GM19023 (cell line): ENCODE measurements at regions not wholly inside any gene's neighbourhood (a gene's known extent, or its start where the extent isn't known, plus 50 kb on each side); places are given as distances from the start of the nearest gene placed in this dataset.

Experiments
- ATAC-seq: cut with Tn5 transposase; IDR thresholded peaks from one replicate; pipeline ENCODE4 v1.9.1; 2021; ENCODE audit warnings: mild to moderate bottlenecking, moderate library complexity; ENCODE audit not compliant: unreplicated experiment

GRCh38 chr13:22082030-22082429 lies 411.2 kb downstream of the FGF9 start:
- no peak for ATAC-seq

- no peak for ATAC-seq
Measured at GRCh38 chr13:22082437-22083100, 411.7 kb downstream of the FGF9 start.

DNA sequence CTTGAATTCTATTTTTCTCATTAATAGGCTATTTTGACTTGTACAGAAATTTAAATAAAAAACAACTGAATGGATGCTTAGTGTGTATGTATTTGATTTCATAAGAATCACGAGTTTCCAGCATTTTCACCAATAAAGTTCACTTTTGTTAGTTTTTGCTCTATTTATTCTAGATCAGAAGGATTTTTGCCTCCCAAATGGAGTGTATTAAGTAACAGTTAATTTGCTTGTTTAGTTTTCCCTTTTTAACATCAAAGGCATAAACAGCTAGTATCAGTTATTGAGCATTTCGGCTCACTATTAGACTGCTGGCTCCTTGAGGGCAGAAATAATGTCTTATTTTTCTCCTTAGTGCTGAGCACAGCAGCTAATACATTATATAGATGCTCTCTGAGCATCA lies 414.1 kb downstream of the FGF9 start:
- ATAC-seq: no peak

- no peak for ATAC-seq
Measured at GRCh38 chr13:22086597-22087330, 415.9 kb downstream of the FGF9 start.

- no peak for ATAC-seq
Measured at GRCh38 chr13:22090106-22090505, 419.2 kb downstream of the FGF9 start.

- ATAC-seq: no peak
Measured at GRCh38 chr13:22091222-22091970, 420.5 kb downstream of the FGF9 start.

- ATAC-seq: no peak
Measured at GRCh38 chr13:22091971-22092300, 421.1 kb downstream of the FGF9 start.

GRCh38 chr13:22092791-22093560 lies 422.1 kb downstream of the FGF9 start:
- ATAC-seq: no peak

DNA sequence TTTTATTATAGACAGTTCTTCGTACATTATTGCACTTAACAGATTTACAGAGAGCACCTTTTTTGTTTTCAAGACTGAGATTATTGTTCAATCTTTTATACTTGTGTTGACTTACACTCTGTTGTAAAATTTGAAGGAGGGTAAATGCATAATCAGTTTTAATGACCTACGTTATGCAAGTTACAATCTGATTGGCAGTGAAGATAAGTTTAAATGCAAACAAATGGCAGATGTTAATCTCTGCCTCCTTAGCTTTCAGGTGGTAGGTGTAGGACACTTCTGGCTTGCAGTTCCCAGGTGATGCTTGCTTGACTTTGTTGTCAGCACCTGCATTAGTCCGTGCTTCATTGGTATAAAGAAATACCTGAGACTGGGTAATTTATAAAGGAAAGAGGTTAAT lies 424.9 kb downstream of the FGF9 start:
- no peak for ATAC-seq

GRCh38 chr13:22099585-22099984 lies 428.7 kb downstream of the FGF9 start:
- no peak for ATAC-seq

- no peak for ATAC-seq
Measured at GRCh38 chr13:22102271-22102670, 431.4 kb downstream of the FGF9 start.

GRCh38 chr13:22103046-22104027 lies 432.5 kb downstream of the FGF9 start:
- ATAC-seq: no peak

DNA sequence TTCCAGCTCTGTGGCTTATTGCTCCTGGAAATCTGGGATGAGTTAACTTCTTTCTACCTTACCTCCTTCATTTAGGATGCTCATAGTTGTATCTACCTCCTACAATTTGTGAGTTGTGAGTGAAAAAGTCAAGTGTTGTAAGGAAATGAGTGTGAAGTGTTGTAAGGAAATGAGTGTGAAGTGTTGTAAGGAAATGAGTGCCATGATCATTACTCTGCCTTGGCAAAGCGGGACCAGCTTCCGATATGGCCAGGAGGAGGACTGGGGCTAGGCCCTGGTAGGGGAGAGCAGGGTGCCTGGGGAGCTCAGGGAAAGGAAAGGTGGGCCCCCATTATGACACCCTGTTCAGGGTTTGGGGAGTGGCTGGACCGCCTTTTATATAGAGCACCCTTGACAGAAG lies 435.2 kb downstream of the FGF9 start:
- ATAC-seq: no peak

DNA sequence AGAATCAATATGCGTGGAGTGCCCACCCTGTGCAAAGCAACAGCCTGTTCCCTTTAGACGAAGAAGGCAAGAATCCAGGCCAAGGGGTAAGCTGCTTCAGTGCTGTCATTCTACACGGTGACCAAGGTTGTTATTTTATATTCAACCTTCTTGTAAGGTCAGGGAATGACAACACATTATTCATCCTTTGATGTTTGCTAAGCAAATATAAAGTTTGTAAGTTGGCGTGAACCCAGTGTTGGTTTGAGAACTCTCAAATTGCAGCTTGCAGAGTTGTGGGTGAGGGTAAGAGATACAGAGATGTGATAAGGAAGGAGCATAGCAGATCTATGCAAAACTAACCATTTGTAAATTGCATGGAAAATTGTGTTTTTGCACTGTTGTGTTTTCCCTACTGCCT lies 436.7 kb downstream of the FGF9 start:
- no peak for ATAC-seq

DNA sequence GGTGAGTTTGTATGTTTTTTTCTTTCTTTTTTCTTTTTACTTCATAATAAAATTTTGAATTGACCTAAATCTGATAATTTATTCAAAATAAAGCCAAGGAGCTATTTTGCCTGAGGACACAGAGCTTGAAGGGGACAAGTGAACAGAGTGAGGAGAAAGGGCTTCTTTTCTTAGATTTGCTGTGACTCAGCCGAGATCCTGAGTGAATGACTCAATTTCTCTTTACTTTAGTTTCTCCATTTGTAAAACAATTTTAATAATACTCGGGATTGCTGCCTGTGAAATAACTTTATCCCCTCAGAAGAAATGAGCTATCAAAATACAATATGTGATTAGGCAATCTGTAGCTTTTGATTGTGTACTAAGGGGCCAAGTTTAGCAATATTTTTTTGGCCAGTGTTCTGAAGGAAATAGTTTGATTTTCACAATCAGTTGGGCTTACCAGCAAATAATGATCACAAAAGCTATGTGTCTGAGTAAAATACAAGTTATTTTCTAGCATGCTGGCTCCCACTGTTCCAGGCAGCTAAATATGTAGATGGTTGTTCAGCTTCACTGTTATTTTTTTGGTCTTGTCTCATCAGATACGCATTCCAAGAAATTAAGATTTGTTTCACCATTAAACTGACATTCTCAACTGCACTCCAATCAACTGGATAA lies 437.5 kb downstream of the FGF9 start:
- no peak for ATAC-seq

GRCh38 chr13:22108979-22109378 lies 438.1 kb downstream of the FGF9 start:
- no peak for ATAC-seq

GRCh38 chr13:22110368-22110767 lies 439.5 kb downstream of the FGF9 start:
- no peak for ATAC-seq

DNA sequence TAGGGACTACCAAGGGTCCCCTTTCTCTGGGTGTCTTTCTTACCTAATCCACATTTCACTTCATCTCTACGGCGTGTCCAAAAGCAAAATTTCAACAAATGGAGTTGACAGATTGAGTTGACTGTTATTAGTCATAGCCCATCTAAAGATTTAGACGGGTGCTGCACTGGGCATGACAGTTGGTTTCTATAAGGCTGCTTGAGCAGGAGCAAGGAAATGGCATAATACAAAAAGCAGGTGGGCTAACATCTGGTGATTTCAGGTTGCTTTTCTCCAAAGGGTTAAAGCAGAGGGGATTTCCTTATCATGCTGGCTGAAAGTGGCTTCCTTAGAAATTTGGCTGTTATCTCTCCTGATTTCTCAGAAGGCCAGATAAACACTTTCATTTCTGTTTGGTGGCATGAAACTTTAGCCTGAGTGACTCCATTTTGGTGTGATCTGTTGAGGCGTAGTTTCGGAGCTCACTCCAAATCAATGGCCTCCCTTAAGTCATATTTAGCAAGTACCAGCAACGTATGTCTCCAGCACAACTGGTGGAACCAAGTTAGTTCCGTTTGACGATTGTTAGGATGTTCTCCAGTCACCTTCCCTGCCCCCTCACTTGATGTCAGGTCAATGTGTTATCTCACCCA lies 440.4 kb downstream of the FGF9 start:
- ATAC-seq: no peak

GRCh38 chr13:22111961-22112360 lies 441.1 kb downstream of the FGF9 start:
- no peak for ATAC-seq
